ENCODE measurements at regions not wholly inside any gene's neighbourhood (a gene's known extent, or its start where the extent isn't known, plus 50 kb on each side); places are given as distances from the start of the nearest gene placed in this dataset.

DNA sequence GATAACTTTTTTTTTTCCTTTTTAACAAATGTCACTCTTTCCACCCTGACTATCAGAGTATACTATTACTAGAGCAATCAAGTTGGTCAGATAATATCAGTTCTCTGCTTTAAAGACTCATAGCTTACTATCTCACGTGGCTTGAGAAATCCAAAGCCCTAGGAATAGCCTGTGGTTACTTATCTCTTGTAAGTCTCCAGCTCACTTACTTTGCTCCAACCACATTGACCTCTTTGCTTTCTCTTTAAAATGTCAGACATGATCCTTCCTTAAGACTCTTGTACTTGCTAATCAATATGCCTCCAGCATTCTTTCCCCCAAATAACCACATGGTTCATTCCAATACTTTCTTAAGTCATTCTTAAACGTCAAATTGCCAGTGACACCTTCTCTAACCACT, 1292.2 kb downstream of the REEP3 start:
- DNase-seq (ENCODE audit: low read depth): no peak
- H3K4me3 ChIP-seq (ENCODE audit: control insufficient read depth, low read depth, low read length): no peak overlapping the region
- no peak for TF ChIP-seq CTCF (conservative IDR thresholded peaks at IDR 0.05; ENCODE audit: control insufficient read depth, insufficient read depth, low read depth, low read length)

DNA sequence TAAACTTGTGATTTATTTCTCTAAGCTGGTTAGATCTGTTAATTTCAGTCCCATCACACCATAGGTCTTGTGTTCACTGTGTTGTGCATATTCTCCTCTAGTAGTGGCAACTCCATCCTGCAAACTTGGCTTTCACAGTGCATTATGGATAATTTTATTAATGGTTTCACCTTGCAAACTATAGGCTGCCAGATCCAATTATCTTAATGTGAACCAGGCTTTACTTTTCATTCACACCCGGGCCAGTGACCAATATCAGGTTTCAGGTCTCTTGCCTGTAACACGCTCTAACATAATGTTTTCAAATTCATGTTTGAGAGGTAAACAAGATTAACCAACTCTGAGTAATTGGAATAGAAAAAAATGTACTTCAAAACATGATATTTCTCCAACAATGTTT, 1293.0 kb downstream of the REEP3 start:
- no peak for TF ChIP-seq CTCF (conservative IDR thresholded peaks at IDR 0.05; ENCODE audit: control insufficient read depth, insufficient read depth, low read depth, low read length)
- no peak for DNase-seq (ENCODE audit: low read depth)

GRCh38 chr10:64829888-64830412, 1308.7 kb downstream of the REEP3 start:
- no peak overlapping the region for H3K4me3 ChIP-seq (ENCODE audit: control insufficient read depth, low read depth, low read length)
- no peak for TF ChIP-seq CTCF (conservative IDR thresholded peaks at IDR 0.05; ENCODE audit: control insufficient read depth, insufficient read depth, low read depth, low read length)
- no peak for DNase-seq (ENCODE audit: low read depth)

More for the DNA sequence above, 1293.0 kb downstream of the REEP3 start:
- H3K4me3 ChIP-seq (ENCODE audit: control insufficient read depth, low read depth, low read length): no peak overlapping the region

- TF ChIP-seq CTCF (conservative IDR thresholded peaks at IDR 0.05; ENCODE audit: control insufficient read depth, insufficient read depth, low read depth, low read length): no peak
- no peak overlapping the region for H3K4me3 ChIP-seq (ENCODE audit: control insufficient read depth, low read depth, low read length)
Measured at GRCh38 chr10:64830869-64831268, 1309.7 kb downstream of the REEP3 start.

DNA sequence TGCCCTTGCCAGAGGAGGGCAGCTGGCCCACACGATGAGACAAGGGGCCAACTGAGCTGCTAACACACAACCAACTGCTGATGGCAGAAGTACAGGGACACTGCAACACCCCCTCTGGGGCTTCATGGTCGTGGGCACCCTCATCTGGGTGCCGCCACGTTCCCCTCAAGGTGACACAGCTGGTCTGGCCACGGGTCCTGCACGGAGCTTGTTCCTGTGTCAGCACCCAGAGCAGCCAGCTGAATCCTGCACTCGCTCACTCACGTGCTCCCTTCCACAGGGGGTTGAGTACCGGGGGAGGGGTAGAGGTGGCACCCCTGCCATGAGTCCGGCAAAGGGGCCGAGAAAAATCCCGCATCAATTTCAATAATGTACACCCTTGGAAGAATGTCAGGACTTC, 1319.1 kb downstream of the REEP3 start:
- TF ChIP-seq CTCF (conservative IDR thresholded peaks at IDR 0.05; ENCODE audit: control insufficient read depth, insufficient read depth, low read depth, low read length): no peak
- DNase-seq (ENCODE audit: low read depth): no peak

More at GRCh38 chr10:64830869-64831268, 1309.7 kb downstream of the REEP3 start:
- DNase-seq (ENCODE audit: low read depth): no peak

GRCh38 chr10:64846700-64847099, 1325.5 kb downstream of the REEP3 start:
- TF ChIP-seq CTCF (conservative IDR thresholded peaks at IDR 0.05; ENCODE audit: control insufficient read depth, insufficient read depth, low read depth, low read length): no peak

More for the DNA sequence above, 1319.1 kb downstream of the REEP3 start:
- no peak overlapping the region for H3K4me3 ChIP-seq (ENCODE audit: control insufficient read depth, low read depth, low read length)

DNA sequence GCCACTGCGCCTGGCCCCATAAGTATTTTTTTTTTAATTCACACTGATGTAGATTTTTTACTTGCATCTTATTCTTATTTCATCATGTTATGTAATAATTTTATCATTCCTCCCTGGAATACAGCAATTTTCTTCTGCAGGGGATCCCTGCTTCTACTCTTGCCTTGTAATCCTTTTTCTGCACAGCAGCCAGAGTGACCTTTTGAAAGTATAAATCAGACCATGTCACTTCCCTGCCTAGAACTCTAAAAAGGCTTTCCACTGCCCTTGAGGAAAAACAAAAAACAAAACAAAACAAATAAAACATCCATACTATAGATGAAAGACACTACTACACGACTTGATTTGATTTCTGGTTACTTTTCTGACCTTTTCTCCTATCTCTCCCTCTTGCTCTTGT, 1334.7 kb downstream of the REEP3 start:
- H3K4me3 ChIP-seq (ENCODE audit: control insufficient read depth, low read depth, low read length): no peak overlapping the region
- DNase-seq (ENCODE audit: low read depth): no peak
- no peak for TF ChIP-seq CTCF (conservative IDR thresholded peaks at IDR 0.05; ENCODE audit: control insufficient read depth, insufficient read depth, low read depth, low read length)

More at GRCh38 chr10:64846700-64847099, 1325.5 kb downstream of the REEP3 start:
- H3K4me3 ChIP-seq (ENCODE audit: control insufficient read depth, low read depth, low read length): no peak overlapping the region
- DNase-seq (ENCODE audit: low read depth): no peak

Data from fibroblast of mammary gland (primary cell).